Karpas-422 (cell line): ENCODE measurements at regions not wholly inside any gene's neighbourhood (a gene's known extent, or its start where the extent isn't known, plus 50 kb on each side); places are given as distances from the start of the nearest gene placed in this dataset.
"Not testable (repeated sequence)": the region's sequence is repeated elsewhere in the genome, so short reads cannot be mapped to it uniquely, and the experiment has no call there.

Source experiments
- DNase-seq: peaks from one replicate; pipeline ENCODE4 v3.0.0-alpha.2; 2015
- H2AFZ ChIP-seq: fragments of 200-600 bp; sonication (generic); 2 replicates; pipeline ENCODE4 v1.6.1; 2014; ENCODE audit warnings: antibody characterized with exemption, low read length, mixed read lengths
- H3K27ac ChIP-seq: fragments of 200-600 bp; sonication (generic); 2 replicates; pipeline ENCODE4 v1.5.1; 2014; ENCODE audit warnings: mild to moderate bottlenecking, low read length, moderate library complexity
- H3K27me3 ChIP-seq: fragments of 200-600 bp; sonication (generic); 2 replicates; pipeline ENCODE4 v1.6.1; 2014; ENCODE audit warnings: low read length, mixed read lengths
- H3K36me3 ChIP-seq: fragments of 200-600 bp; sonication (generic); 2 replicates; pipeline ENCODE4 v1.6.1; 2014; ENCODE audit warnings: low read length, mixed read lengths; ENCODE audit not compliant: insufficient read depth
- H3K4me1 ChIP-seq: fragments of 200-600 bp; sonication (generic); 2 replicates; pipeline ENCODE4 v1.6.1; 2014; ENCODE audit warnings: mild to moderate bottlenecking, low read length, mixed read lengths
- H3K4me2 ChIP-seq: fragments of 200-600 bp; sonication (generic); 2 replicates; pipeline ENCODE4 v1.6.1; 2014; ENCODE audit warnings: low read length, low read depth, mild to moderate bottlenecking; ENCODE audit not compliant: poor library complexity, severe bottlenecking
- H3K4me3 ChIP-seq: fragments of 200-600 bp; sonication (generic); 2 replicates; pipeline ENCODE4 v1.5.1; 2014; ENCODE audit warnings: mild to moderate bottlenecking, antibody characterized with exemption, low read length, mixed read lengths
- H3K79me2 ChIP-seq: fragments of 200-600 bp; sonication (generic); 2 replicates; pipeline ENCODE4 v1.6.1; 2014; ENCODE audit warnings: mild to moderate bottlenecking, low read length, mixed read lengths
- H3K9ac ChIP-seq: fragments of 200-600 bp; sonication (generic); 2 replicates; pipeline ENCODE4 v1.6.0; 2014; ENCODE audit warnings: low read length
- H3K9me2 ChIP-seq: fragments of 200-600 bp; sonication (generic), shearing (Covaris generic); replicated peaks from 2 replicates; pipeline ENCODE4 v1.6.0; 2014; ENCODE audit warnings: mild to moderate bottlenecking, low read length, moderate library complexity; ENCODE audit not compliant: insufficient read depth
- H3K9me3 ChIP-seq: fragments of 300-700, 200-600 bp; sonication (generic); 2 replicates; pipeline ENCODE4 v1.6.1; 2014; ENCODE audit warnings: low read length, mixed read lengths
- H4K20me1 ChIP-seq: fragments of 200-600 bp; sonication (generic); 2 replicates; pipeline ENCODE4 v1.6.1; 2014; ENCODE audit warnings: mild to moderate bottlenecking, antibody characterized with exemption, low read length, low read depth; ENCODE audit not compliant: insufficient read depth

DNA sequence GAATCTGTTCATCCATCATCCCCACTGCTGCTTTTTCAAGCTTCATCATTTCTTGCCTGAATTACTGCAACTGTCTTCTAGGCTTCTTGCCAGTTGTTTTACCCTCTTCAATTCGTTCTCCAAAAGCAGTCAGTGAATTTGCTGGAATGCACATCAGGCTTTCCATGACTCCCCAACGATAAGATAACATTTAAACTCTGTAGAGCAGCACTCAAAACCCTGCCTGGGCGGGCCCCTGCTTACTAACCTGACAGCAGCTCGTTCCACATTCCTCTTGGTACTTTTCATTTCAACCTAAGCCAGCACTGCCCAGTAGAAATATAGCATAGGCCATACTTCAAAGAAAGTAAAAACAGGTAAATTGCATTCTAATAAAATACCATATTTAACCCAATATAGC lies 342.9 kb downstream of the SUCLG1 start:
- Histone ChIP-seq H4K20me1 (no peaks in the 10 kb centered on the region), H3K4me2 (no peak overlapping the region), H3K27me3 (no peaks in the 10 kb centered on the region), H3K36me3 (no peaks in the 10 kb centered on the region), H3K79me2 (no peaks in the 10 kb centered on the region), H3K4me3 (no peak overlapping the region), H3K9me2 (no peaks in the 10 kb centered on the region), H3K4me1 (no peaks in the 10 kb centered on the region), H3K27ac (no peak overlapping the region), H3K9ac (no peak overlapping the region), H2AFZ (no peak overlapping the region), H3K9me3 (peaks cover 13% of the 10 kb centered on the region; the same call in 1 of the 2 replicates)
- no peak for DNase-seq

DNA sequence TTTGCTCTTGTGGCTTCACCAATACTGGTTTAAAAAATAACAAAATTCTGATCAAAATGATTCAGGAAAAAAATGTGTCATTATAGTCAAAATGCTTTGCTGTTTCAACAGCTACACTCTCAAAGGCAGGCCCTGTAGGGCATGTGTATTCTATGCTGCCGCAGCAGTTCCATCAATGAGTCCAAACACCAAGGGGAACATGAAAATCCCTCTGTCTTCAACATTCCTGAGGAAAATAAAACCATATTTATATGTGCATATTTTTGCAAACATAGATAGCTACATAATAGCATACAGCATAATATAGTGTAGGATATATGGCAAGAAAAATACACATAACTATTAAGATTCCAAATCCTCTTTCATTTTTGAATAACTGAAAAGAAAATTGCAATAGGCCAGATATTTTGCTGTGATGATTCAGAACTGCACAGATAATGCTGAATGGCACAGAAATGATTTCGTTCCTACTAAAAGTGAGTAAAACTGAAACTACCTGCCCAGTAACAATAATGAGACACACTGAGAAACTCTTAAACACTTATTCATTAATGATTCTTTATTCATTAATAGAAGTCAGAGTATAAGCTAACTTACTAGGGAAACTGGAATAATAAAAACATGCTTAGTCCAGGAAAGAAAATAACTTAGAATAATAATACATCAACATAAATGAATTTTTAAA lies 343.8 kb downstream of the SUCLG1 start:
- no peak overlapping the region for H3K27ac ChIP-seq
- no peak overlapping the region for H2AFZ ChIP-seq
- no peaks in the 10 kb centered on the region for H3K9me2 ChIP-seq
- H3K27me3 ChIP-seq, result no peaks in the 10 kb centered on the region
- H3K4me2 ChIP-seq, result no peak overlapping the region
- H3K79me2 ChIP-seq, result no peaks in the 10 kb centered on the region
- no peak for DNase-seq
- H3K4me1 ChIP-seq, result no peaks in the 10 kb centered on the region
- H3K9me3 ChIP-seq, result peaks cover 13% of the 10 kb centered on the region; the same call in 1 of the 2 replicates
- no peak overlapping the region for H3K4me3 ChIP-seq
- no peaks in the 10 kb centered on the region for H3K36me3 ChIP-seq
- H3K9ac ChIP-seq, result no peak overlapping the region
- no peaks in the 10 kb centered on the region for H4K20me1 ChIP-seq

DNA sequence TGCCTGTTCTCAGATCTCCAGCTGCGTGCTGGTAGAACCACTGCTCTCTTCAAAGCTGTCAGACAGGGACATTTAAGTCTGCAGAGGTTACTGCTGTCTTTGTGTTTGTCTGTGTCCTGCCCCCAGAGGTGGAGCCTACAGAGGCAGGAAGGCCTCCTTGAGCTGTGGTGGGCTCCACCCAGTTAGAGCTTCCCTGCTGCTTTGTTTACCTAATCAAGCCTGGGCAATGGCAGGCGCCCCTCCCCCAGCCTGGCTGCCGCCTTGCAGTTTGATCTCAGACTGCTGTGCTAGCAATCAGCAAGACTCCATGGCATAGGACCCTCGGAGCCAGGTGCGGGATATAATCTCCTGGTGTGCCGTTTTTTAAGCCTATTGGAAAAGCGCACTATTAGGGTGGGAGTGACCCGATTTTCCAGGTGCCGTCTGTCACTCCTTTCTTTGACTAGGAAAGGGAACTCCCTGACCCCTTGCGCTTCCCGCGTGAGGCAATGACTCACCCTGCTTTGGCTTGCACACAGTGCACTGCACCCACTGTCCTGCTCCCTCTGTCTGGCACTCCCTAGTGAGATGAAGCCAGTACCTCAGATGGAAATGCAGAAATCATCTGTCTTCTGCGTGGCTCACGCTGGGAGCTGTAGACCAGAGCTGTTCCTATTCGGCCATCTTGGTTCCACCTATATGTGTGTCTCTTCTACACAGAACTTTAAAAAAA lies 355.1 kb downstream of the SUCLG1 start:
- not testable (repeated sequence) for H3K27me3 ChIP-seq, H3K9ac ChIP-seq, H3K4me3 ChIP-seq, H3K79me2 ChIP-seq, H3K4me2 ChIP-seq, H4K20me1 ChIP-seq, H3K36me3 ChIP-seq, H3K9me3 ChIP-seq, DNase-seq, H2AFZ ChIP-seq, H3K4me1 ChIP-seq, H3K27ac ChIP-seq, H3K9me2 ChIP-seq

GRCh38 chr2:84102274-84102673 lies 356.8 kb downstream of the SUCLG1 start:
- H3K27me3 ChIP-seq, result no peaks in the 10 kb centered on the region
- H3K4me1 ChIP-seq, result no peaks in the 10 kb centered on the region
- H3K9me2 ChIP-seq, result no peaks in the 10 kb centered on the region
- H3K9me3 ChIP-seq, result no peaks in the 10 kb centered on the region
- no peak for DNase-seq
- H4K20me1 ChIP-seq, result no peaks in the 10 kb centered on the region
- no peaks in the 10 kb centered on the region for H3K36me3 ChIP-seq
- no peak overlapping the region for H3K27ac ChIP-seq
- no peak overlapping the region for H3K4me3 ChIP-seq
- no peak overlapping the region for H3K9ac ChIP-seq
- H3K79me2 ChIP-seq, result no peaks in the 10 kb centered on the region
- H2AFZ ChIP-seq, result no peak overlapping the region
- no peak overlapping the region for H3K4me2 ChIP-seq

DNA sequence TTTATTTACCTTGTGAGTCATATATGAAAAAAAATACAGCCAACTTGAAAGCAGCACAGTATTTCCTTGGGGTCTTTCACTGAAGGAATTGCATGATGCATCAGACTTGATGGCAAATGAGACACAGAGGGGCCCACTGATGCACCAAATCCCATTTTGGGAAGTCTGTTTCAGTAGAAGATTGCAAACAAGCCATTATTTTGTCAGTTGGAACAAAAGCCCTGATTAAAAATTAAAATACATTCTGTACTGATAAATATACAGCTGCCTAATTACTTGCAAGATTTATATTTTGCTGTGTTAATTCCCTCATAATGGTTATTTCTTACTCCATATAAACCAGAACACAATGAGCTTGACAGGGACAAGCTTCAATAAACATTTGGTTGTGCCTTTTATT lies 370.4 kb downstream of the SUCLG1 start:
- no peaks in the 10 kb centered on the region for H3K27me3 ChIP-seq
- H3K4me2 ChIP-seq, result no peak overlapping the region
- H3K9me2 ChIP-seq, result no peaks in the 10 kb centered on the region
- no peaks in the 10 kb centered on the region for H4K20me1 ChIP-seq
- no peak overlapping the region for H3K9ac ChIP-seq
- H2AFZ ChIP-seq, result no peak overlapping the region
- no peaks in the 10 kb centered on the region for H3K9me3 ChIP-seq
- H3K4me1 ChIP-seq, result no peaks in the 10 kb centered on the region
- H3K36me3 ChIP-seq, result no peaks in the 10 kb centered on the region
- no peaks in the 10 kb centered on the region for H3K79me2 ChIP-seq
- DNase-seq, result no peak
- H3K4me3 ChIP-seq, result no peak overlapping the region
- H3K27ac ChIP-seq, result no peak overlapping the region

- Histone ChIP-seq H3K9ac (no peak overlapping the region), H3K9me2 (no peaks in the 10 kb centered on the region), H3K4me1 (no peaks in the 10 kb centered on the region), H3K4me2 (no peak overlapping the region), H3K36me3 (no peaks in the 10 kb centered on the region), H3K27me3 (no peaks in the 10 kb centered on the region), H4K20me1 (no peaks in the 10 kb centered on the region), H3K27ac (no peak overlapping the region), H3K79me2 (no peaks in the 10 kb centered on the region), H2AFZ (no peak overlapping the region), H3K4me3 (no peak overlapping the region), H3K9me3 (no peaks in the 10 kb centered on the region)
- no peak for DNase-seq
Observed at GRCh38 chr2:84085562-84085961, 373.5 kb downstream of the SUCLG1 start.

- DNase-seq, result no peak
- no peak overlapping the region for H3K27ac ChIP-seq
Observed at GRCh38 chr2:84084856-84085255, 374.2 kb downstream of the SUCLG1 start.

DNA sequence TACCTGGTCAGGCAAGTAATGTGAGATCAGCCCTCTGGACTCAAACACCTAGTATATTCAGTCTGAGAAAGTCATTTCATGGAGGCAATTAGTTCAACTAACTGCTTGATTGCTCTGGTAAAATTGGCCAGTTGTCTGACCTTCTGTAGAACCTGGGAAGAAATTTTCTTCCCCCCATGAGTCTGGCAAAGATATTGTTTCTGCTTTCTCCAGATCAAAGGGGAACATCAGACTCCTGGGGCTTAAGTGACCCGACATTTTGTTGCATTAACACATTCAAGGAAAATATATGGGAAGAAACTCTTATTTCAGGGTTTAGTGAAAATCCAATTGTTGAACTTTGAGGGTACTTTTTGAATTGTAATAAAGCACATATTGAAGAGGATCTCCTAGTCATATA lies 375.1 kb downstream of the SUCLG1 start:
- H3K4me1 ChIP-seq, result no peaks in the 10 kb centered on the region
- H3K4me3 ChIP-seq, result no peak overlapping the region
- H3K9me3 ChIP-seq, result no peaks in the 10 kb centered on the region
- H3K4me2 ChIP-seq, result no peak overlapping the region
- no peaks in the 10 kb centered on the region for H3K27me3 ChIP-seq
- H3K79me2 ChIP-seq, result no peaks in the 10 kb centered on the region
- H3K36me3 ChIP-seq, result no peaks in the 10 kb centered on the region
- no peak for DNase-seq
- H3K27ac ChIP-seq, result no peak overlapping the region
- no peaks in the 10 kb centered on the region for H3K9me2 ChIP-seq
- no peak overlapping the region for H3K9ac ChIP-seq
- no peaks in the 10 kb centered on the region for H4K20me1 ChIP-seq
- no peak overlapping the region for H2AFZ ChIP-seq

More at GRCh38 chr2:84084856-84085255, 374.2 kb downstream of the SUCLG1 start:
- no peaks in the 10 kb centered on the region for H3K79me2 ChIP-seq
- no peak overlapping the region for H3K4me3 ChIP-seq
- no peak overlapping the region for H3K9ac ChIP-seq
- H4K20me1 ChIP-seq, result no peaks in the 10 kb centered on the region
- H3K4me2 ChIP-seq, result no peak overlapping the region
- H3K9me3 ChIP-seq, result no peaks in the 10 kb centered on the region
- H3K36me3 ChIP-seq, result no peaks in the 10 kb centered on the region
- no peaks in the 10 kb centered on the region for H3K27me3 ChIP-seq
- H3K4me1 ChIP-seq, result no peaks in the 10 kb centered on the region
- no peaks in the 10 kb centered on the region for H3K9me2 ChIP-seq
- H2AFZ ChIP-seq, result no peak overlapping the region
